IPS-18a (cell line): ENCODE measurements at regions not wholly inside any gene's neighbourhood (a gene's known extent, or its start where the extent isn't known, plus 50 kb on each side); places are given as distances from the start of the nearest gene placed in this dataset.

Source experiments
- H3K27ac ChIP-seq: one replicate; pipeline ENCODE4 v1.5.1; 2013; ENCODE audit warnings: low read length
- H3K27me3 ChIP-seq: one replicate; pipeline ENCODE4 v1.6.1; 2013; ENCODE audit warnings: mild to moderate bottlenecking, low read length; ENCODE audit not compliant: control insufficient read depth, insufficient read depth
- H3K36me3 ChIP-seq: one replicate; pipeline ENCODE4 v1.6.1; 2013; ENCODE audit warnings: low read depth, low read length; ENCODE audit not compliant: control insufficient read depth
- H3K4me1 ChIP-seq: one replicate; pipeline ENCODE4 v1.6.1; 2013; ENCODE audit warnings: low read depth, low read length; ENCODE audit not compliant: control insufficient read depth
- H3K4me3 ChIP-seq: one replicate; pipeline ENCODE4 v1.5.1; 2013; ENCODE audit warnings: low read length
- H3K9ac ChIP-seq: one replicate; pipeline ENCODE4 v1.6.1; 2013; ENCODE audit warnings: mild to moderate bottlenecking, low read length, moderate library complexity
- H3K9me3 ChIP-seq: one replicate; pipeline ENCODE4 v1.6.1; 2013; ENCODE audit warnings: low read depth, low read length; ENCODE audit not compliant: control insufficient read depth

DNA sequence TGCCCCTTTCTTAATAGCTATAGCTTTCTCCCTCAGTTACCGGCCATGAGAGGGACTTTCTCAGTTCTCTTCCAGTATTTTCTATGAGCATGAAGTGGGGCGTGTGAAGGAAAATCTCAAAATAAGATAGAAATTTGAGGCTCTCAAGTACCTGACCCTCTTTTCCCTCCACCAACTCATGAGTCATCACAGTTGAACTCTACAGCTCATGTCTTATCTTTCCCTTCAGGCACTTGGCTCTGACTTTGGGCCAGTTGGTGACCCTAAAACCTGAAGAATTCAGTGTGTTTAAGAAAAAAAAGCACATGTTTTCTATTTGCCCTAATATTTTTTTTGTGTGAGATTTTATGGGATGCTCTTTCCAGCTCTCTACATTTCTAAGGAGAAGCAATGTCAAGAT, 896.7 kb upstream of the ZEB2 start:
- Histone ChIP-seq H3K36me3 (no peaks in the 10 kb centered on the region), H3K9ac (no peak overlapping the region), H3K27ac (no peak overlapping the region), H3K4me3 (no peak overlapping the region), H3K4me1 (no peaks in the 10 kb centered on the region), H3K27me3 (no peaks in the 10 kb centered on the region), H3K9me3 (no peaks in the 10 kb centered on the region)

DNA sequence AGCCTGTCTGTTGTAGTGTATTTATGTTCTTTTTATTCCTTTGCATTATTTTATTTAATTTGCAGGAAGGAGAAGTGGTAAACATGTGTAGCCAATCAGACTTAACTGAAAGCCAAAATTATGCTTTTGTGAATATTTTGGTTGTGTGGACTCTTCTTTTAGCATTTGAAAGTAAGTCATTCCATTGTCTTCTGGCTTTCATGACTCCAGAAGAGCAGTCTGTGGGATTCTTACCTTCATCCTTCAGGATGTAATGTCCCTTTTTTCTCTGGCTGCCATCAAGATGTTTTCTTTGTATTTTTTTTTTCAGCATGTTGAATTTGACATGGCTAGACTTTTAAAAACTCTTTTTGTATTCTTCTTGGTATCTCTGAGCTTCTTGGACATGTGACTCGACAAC, 895.2 kb upstream of the ZEB2 start:
- no peaks in the 10 kb centered on the region for H3K36me3 ChIP-seq
- H3K4me1 ChIP-seq: no peaks in the 10 kb centered on the region
- no peak overlapping the region for H3K9ac ChIP-seq
- H3K4me3 ChIP-seq: no peak overlapping the region
- no peaks in the 10 kb centered on the region for H3K27me3 ChIP-seq
- H3K9me3 ChIP-seq: no peaks in the 10 kb centered on the region
- no peak overlapping the region for H3K27ac ChIP-seq

DNA sequence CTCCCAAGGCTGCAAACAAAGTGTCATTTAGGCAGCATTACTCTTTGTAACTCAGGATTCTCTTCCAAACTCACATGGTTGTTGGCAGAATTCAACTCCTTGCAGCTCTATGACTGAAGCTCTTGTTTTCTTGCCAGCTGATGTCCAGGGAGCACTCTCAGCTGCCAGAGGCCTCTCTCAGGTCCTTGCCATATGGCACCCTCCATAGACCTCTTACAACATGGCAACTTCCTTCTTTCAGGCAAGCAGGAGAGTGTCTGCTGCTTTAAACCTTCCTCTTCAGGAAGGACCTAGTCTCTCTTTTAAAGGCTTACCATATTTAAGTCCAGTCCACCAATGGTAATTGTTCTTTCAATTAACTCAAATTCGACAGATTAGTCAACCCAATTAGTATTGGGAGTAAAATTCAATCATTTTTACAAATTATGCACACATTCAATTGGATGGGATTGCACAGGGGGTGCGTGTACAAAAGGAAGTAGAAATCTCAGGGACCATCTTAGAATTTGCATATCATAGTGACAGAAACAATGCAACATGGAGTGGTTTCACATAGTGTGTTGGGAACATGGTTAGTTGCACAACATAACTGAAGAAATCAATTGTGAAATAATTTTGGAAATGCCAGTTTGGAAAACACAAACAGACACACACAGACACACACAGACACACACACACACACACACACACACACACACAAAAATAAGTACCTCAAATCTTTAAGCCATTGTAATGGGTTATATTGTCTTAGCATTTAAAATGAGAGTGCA, 893.5 kb upstream of the ZEB2 start:
- no peak overlapping the region for H3K27ac ChIP-seq
- H3K27me3 ChIP-seq: no peaks in the 10 kb centered on the region
- H3K4me1 ChIP-seq: no peaks in the 10 kb centered on the region
- H3K4me3 ChIP-seq: no peak overlapping the region
- no peaks in the 10 kb centered on the region for H3K9me3 ChIP-seq
- no peaks in the 10 kb centered on the region for H3K36me3 ChIP-seq
- no peak overlapping the region for H3K9ac ChIP-seq

DNA sequence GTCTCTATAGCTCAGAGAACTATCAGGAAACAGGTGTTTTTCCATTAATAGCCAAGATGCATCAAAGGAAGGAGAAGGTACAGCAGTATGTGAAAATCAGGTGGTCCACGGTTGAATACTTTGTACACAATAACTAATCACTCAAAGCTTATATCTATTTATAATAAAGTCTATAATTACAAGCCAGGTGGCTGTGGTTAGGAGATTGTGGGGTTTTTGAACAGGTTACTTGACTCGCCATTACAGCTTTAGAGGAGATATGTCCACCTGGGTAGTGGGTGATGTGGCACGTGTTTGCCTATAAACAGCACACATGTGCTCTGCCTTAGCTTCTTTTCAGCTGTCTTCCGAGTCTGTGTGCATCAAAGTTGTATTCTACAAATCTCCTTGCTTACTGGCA, 892.2 kb upstream of the ZEB2 start:
- H3K36me3 ChIP-seq: no peaks in the 10 kb centered on the region
- no peaks in the 10 kb centered on the region for H3K9me3 ChIP-seq
- no peak overlapping the region for H3K4me3 ChIP-seq
- no peaks in the 10 kb centered on the region for H3K27me3 ChIP-seq
- H3K27ac ChIP-seq: no peak overlapping the region
- no peaks in the 10 kb centered on the region for H3K4me1 ChIP-seq
- no peak overlapping the region for H3K9ac ChIP-seq

DNA sequence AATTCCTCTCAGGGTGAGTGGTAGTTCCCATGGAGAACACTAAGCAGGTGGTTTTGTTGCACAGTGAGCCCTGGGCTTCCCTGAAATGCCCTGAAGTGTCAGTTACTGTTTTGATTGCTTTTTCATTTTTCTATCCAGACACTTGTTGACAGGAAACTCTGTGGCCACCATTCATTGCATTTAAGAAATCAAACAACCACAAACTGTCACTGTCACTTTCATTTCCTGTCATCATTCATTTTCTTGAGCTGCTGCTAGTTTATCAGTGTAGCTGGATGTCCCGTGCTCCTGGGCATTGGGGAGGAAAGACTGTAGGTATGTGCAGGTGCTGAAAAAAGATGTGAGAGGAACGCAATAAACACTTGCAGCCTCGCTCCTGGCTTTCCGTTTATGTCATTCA, 891.6 kb upstream of the ZEB2 start:
- H3K9ac ChIP-seq: no peak overlapping the region
- H3K27ac ChIP-seq: no peak overlapping the region
- H3K4me3 ChIP-seq: no peak overlapping the region

DNA sequence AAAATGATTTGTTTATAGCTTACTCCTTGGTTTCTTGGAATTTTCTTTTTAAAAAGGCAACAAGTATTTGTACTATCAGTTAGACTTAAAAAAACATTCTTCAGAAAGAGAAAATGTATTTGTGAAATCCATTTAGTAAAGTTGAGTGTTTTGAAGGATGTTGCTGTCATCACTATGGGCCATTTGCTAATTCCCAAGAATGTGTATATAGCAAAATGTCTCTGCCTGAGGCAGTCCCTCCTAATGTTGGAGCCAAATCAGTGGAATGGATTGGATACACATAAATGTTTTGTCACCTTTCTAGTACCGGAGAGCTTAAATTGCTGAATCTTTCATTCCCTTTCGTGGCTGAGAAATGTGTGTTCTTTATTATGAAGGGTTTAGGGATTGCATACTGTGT, 890.2 kb upstream of the ZEB2 start:
- Histone ChIP-seq H3K9ac (no peak overlapping the region), H3K27me3 (no peaks in the 10 kb centered on the region), H3K9me3 (no peaks in the 10 kb centered on the region), H3K36me3 (no peaks in the 10 kb centered on the region), H3K4me1 (no peaks in the 10 kb centered on the region), H3K27ac (no peak overlapping the region), H3K4me3 (no peak overlapping the region)

More for the DNA sequence above, 891.6 kb upstream of the ZEB2 start:
- H3K27me3 ChIP-seq: no peaks in the 10 kb centered on the region
- H3K4me1 ChIP-seq: no peaks in the 10 kb centered on the region
- no peaks in the 10 kb centered on the region for H3K9me3 ChIP-seq
- H3K36me3 ChIP-seq: no peaks in the 10 kb centered on the region

DNA sequence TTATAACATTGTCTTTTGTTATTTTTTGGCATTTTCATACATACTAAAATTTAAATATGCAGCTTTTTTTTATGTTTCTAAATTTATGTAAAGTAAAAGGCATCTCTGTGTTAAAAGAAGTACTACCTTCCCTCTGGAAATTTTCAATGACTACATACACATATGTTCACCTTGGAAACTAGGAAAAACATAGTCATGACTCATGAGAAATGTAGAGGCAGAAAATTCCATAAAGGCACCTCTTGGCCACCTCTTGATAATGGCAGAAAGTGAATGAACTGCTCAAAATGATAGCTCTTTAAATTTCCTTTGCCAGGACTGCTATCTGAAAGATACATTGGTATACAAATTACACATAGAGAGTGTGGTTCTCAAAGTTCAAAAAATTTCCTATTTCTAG, 889.1 kb upstream of the ZEB2 start:
- Histone ChIP-seq H3K4me3 (no peak overlapping the region), H3K36me3 (no peaks in the 10 kb centered on the region), H3K9ac (no peak overlapping the region), H3K4me1 (no peaks in the 10 kb centered on the region), H3K27ac (no peak overlapping the region), H3K27me3 (no peaks in the 10 kb centered on the region), H3K9me3 (no peaks in the 10 kb centered on the region)

DNA sequence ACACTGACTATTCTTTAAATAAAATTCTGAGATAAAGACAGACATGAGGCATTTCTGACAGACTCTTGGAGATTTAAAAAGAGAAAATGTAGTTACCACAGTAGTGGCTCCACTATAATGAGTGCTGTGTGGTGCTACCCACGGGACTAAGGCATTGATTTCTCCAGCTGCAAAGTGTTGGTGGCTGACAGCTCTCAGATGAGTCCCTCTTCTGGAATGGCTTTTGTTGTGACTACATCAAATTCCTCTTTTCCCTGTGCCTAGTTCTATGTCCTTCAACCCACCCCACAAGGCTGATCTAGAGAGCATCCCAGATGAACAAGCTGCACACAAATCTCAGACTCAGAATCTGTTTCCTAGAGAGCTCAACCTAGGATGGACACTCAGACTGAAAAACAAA, 884.8 kb upstream of the ZEB2 start:
- H3K9me3 ChIP-seq: no peaks in the 10 kb centered on the region
- H3K27ac ChIP-seq: no peak overlapping the region

DNA sequence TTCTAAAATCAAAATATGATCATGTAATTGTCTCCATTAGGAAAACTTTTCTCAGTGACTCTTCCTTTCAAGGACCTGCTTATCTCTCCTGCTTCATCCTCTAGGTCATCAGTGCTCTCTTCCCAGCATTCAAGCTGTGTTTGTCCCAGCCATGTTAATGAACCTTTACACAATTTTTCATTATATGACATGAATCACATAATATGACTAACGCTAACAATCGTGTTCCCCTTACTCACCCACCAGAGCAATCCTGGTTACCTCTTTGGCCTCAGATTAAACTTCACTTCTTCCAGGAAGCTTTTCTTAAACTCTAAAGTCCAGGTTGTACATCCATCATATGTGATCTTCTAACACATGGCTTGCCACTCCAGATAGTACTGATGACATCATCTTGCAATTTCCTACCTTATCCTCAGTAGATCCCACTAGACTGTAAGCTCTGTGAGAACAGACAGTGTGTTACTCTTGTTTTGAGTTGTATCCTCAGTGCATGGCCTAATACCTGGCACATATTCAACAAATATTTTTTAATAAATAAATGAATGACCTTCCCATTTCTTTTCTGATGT, 882.9 kb upstream of the ZEB2 start:
- no peaks in the 10 kb centered on the region for H3K9me3 ChIP-seq
- no peaks in the 10 kb centered on the region for H3K36me3 ChIP-seq
- H3K4me1 ChIP-seq: no peaks in the 10 kb centered on the region
- no peak overlapping the region for H3K4me3 ChIP-seq
- no peaks in the 10 kb centered on the region for H3K27me3 ChIP-seq
- no peak overlapping the region for H3K27ac ChIP-seq
- H3K9ac ChIP-seq: no peak overlapping the region

More for the DNA sequence above, 884.8 kb upstream of the ZEB2 start:
- Histone ChIP-seq H3K36me3 (no peaks in the 10 kb centered on the region), H3K27me3 (no peaks in the 10 kb centered on the region), H3K9ac (no peak overlapping the region), H3K4me3 (no peak overlapping the region), H3K4me1 (no peaks in the 10 kb centered on the region)

DNA sequence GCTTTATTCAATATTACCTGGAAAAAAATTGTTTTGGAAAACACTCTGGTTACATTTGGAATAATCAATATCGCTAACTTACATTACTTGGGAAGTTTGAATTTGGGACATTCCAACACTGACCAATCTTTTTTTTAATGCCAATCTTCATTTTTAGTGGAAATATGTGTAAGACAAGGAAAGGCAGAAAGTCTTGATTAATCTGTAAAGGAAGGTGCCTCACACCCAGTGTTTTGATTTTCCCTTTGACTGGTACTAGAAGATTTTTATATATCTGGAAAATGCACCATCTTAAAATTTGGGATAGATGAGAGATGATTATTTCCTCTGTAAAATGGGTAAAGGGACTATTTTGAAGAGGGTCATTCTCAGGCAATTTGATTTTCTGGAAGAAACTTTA, 879.2 kb upstream of the ZEB2 start:
- Histone ChIP-seq H3K9ac (no peak overlapping the region), H3K4me1 (no peaks in the 10 kb centered on the region), H3K4me3 (no peak overlapping the region), H3K27me3 (no peaks in the 10 kb centered on the region), H3K27ac (no peak overlapping the region), H3K9me3 (no peaks in the 10 kb centered on the region), H3K36me3 (no peaks in the 10 kb centered on the region)

DNA sequence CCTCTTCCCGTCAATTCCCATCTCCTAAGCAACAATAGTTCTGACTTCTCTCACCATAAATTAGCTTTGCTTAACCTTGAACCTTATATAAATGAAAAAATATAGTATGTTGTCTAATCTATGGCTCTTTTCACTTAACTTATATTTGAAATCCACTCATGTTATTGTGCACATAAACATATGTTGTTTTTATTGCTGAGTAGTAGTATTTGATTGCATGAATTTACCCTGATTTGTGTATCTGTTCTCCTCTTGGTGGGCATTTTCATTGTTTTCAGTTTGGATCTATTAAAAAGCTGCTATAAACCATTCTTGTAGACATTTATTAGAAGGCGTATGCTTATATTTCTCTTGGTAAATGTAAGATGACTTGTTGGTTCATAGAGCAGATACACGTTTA, 874.3 kb upstream of the ZEB2 start:
- H3K36me3 ChIP-seq: no peaks in the 10 kb centered on the region
- H3K4me1 ChIP-seq: no peaks in the 10 kb centered on the region

DNA sequence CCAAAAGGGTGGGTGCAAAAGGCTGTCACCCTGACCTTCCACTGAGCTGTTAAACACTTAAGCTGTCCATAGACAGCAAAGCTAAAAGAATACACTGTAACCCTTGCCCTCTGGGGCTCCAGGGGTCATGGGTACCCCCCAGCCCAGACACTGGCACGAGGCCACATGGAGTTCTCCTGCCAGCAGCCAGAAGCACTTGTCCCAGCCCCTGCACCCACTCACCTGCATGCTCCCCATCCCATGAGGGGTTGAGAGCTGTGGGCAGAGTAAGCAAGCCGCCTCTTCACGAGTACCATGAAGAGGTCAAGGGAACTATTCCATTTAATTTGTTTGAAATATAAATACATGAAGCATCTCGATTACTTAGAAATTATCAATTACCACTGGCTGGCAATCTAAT, 867.1 kb upstream of the ZEB2 start:
- Histone ChIP-seq H3K4me3 (no peak overlapping the region), H3K9ac (no peak overlapping the region), H3K36me3 (no peaks in the 10 kb centered on the region), H3K27me3 (no peaks in the 10 kb centered on the region), H3K4me1 (no peaks in the 10 kb centered on the region), H3K27ac (no peak overlapping the region), H3K9me3 (no peaks in the 10 kb centered on the region)

More for the DNA sequence above, 874.3 kb upstream of the ZEB2 start:
- Histone ChIP-seq H3K27ac (no peak overlapping the region), H3K4me3 (no peak overlapping the region), H3K27me3 (no peaks in the 10 kb centered on the region), H3K9ac (no peak overlapping the region), H3K9me3 (no peaks in the 10 kb centered on the region)
